Stimulated activated CD4-positive, alpha-beta T cell treated with anti-CD3 and anti-CD28 coated beads, Interleukin-15, amount 100 ng/mL, for 1 hour (primary cell): ENCODE measurements at regions not wholly inside any gene's neighbourhood (a gene's known extent, or its start where the extent isn't known, plus 50 kb on each side); places are given as distances from the start of the nearest gene placed in this dataset.
"Not testable (repeated sequence)": the region's sequence is repeated elsewhere in the genome, so short reads cannot be mapped to it uniquely, and the experiment has no call there.

Experiments used
- DNase-seq, 2 donors: peaks; one replicate each; pipeline ENCODE4 v3.0.0-alpha.2; 2020; ENCODE audit warnings: low read depth in 1 of 2, low spot score in 1 of 2

DNA sequence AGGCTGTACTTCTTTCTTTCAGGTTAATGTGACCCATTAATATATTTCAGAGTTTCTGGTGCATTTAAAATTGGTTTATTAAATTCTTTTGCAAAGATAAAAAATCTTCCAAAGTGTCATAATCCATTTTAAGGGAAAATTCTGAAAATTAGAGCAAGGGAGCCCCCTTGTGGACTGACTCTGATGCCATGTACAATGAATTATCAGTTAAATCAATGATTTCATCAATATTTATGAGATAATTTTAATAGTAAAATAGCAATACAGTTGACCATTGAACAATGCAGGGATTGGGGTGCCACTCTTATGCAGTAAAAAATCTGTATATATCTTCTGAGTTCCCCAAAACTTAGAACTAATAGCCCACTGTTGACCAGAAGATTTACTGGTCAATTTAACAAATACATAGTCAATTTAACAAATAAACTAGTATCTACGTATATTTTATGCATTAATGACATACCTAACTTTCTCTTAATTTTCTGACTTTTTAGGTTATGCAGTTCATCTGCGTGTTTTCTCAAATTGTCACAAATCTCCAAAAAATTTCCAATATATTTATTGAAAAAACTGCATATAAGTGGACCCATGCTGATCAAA is 479.1 kb upstream of the MIR17HG start:
- no peak for DNase-seq

DNA sequence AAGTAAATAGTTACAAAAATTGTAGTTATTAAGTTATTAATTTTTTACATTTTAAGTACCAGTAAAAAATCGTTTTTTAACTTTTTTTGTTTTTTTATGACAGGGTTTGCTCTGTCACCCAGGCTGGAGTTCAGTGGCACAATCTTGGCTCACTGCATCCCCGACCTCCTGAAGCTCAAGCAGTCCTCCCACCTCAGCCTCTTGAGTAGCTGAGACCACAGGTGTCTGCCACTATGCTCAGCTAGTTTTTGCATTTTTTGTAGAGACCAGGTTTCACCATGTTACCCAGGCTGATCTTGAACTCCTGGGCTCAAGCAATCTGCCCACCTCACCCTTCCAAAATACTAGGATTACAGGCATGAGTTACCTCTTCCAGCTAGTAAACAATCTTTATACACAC is 477.9 kb upstream of the MIR17HG start:
- DNase-seq, result no peak

DNA sequence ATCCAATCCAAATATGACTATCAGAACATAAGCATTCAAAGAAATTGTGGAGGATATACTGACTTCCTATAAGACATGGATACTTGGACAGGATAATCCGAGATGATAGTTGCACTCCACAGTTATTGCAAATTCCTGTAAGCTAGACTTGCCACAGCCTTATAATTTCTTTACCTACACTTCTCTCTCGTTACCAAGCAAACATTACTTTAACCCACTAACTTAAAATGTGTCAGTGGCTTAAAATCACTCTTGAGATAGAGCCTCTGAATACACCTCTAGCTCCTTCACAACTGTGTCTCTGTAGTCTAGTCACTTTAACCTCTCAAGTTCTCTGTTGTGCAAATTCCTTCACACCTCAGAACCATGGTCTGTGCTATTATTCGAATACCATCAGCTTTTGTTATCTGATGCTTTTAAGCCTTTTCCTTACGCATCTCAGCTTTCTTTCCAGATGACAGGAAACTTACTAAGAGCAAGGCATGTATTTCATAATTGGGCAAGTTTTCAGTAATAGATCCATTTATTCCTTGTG is 474.9 kb upstream of the MIR17HG start:
- no peak for DNase-seq

DNA sequence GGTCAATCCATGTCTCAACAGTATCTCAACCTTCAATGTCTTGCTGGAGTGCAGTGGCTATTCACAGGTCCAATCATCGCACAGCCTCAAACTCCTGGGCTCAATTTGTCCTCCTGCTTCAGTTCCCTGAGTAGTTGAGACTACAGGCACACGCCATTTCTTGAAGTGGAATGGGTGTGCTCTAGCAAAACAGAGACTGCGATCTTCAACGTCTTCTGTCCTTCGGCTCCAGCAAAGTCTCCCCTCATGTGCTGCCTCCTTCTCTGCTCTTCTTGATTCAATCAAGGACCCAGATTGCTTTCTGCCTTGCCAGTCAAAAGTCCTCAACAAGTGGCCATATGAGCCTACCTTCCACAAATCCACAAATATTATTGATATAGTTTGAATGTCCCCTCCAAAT is 466.7 kb upstream of the MIR17HG start:
- no peak for DNase-seq

DNA sequence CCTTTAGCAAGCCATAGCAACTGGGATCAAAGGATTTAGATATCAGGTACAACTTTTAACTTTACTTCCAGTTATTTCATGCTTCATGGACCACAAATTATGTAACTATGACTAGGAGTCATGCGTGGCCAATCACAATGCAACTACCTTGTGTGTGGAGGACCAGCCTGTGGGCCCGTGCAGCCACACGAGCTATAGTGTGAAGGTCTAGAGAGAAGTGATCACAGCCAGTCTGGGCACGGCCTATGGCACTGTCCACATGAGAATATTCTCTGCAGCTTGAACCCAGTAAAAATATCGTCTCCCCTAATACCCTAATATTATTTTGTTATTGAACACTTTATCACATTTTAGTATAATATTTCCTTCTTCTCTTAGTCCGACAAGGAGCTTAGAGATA is 464.9 kb upstream of the MIR17HG start:
- DNase-seq, result no peak

DNA sequence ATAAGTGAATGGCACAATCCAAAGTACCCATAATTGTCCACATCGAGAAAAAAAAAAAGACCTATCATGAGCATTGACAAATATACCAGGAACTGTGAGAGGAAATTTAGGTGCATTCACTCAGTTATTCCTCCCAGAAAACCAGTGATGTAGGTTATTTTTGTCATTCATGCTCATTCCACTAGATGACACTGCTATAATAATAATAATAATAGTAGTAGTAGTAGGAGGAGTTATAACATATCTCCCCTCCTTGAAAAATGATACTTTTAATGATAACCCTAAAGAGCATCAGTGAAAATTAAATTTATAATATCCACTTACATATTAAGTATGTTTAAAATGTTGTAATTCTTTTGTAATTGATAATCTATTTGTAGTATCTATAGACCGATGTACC is 463.9 kb upstream of the MIR17HG start:
- DNase-seq, result no peak

DNA sequence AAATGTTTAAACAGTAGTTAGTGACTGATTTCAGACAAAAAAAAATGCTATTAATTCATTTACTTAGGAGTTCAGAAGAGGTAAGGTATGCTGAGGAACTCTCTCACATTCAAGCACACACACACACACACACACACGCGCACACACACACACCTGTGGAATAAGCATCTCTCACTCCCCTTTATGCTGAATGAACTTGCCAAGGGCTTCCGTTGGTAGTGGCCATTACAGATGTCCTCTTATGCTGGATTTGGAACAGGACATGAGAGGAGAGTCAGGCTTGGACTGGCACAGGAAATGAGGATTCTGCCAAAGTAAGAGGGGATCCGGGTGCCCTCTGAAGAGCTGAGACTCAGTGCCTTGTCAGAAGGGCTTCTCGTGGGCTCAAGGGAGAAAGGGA is 463.4 kb upstream of the MIR17HG start:
- DNase-seq, result no peak

DNA sequence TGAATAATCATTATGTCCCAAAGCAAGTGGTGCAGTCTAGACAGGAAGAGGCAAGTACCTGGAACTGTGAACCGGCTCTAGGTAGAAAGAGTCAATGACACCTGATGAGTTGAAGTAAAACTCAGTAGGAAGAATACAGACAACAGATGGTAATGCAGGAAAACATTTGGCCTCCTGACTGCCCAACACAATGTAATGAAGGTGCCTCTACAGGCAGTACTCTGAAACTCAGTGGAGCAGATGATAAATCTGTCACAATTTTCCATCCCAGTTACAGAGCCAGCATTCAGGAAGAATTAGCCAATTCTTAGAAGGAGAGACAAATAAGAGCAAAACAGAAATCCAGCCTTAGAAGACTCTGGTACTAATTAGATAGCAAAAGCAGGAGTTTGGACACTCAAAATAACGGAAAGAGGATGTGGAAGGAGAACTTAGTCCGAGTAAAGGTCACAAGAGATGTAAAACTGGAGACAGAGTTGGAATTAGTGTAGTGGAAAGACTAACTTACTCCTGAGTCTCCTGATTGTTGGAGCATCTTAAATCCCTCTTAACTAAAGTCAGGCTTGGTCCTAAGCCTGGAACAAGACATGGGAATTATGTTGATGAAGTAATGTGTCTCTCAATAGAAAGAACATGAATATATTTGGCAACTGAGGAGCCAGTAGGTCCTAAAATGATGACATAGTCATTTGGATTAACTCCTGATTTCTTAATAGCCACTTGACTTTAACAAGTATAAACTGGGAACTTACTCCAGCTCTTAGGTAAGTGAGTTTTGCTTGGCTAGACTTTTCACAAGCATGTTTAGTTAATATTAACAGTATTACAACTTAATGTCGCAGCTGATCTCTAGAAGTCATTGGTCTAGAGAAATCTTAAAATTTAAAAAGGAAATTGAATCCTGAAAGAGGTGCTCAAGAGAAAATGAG is 457.3 kb upstream of the MIR17HG start:
- DNase-seq, result no peak

DNA sequence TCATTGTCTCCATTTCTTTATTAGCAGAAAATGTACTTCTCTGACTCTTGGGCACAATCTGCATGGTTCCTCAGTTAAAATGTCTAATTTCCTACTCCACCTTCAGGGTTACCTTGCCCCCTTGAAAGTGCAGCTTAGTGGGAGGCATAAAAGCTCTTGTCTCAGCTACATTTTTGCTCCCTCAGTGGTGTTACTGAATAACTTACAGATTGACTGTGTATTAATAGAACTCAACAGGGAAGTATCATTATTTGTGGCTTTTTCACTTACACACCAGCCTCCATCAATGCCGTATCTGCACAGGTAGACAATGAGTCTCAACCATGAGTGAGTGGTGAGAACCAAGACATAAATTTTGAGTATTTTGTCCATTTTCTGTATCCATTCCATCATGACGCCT is 456.2 kb upstream of the MIR17HG start:
- DNase-seq, result no peak

DNA sequence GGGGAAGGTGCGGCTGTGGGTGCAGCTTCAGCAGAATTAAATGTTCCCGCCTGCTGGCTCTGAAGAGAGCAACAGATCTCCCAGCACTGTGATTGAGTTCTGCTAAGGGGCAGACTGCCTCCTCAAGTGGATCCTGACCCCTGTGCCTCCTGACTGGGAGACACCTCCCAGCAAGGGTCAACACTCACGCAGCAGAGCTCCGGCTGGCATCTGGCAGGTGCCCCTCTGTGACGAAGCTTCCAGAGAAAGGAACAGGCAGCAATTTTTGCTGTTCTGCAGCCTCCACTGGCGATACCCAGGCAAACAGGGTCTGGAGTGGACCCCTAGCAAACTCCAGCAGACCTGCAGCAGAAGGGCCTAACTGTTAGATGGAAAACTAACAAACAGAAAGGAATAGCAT is 454.3 kb upstream of the MIR17HG start:
- not testable (repeated sequence) for DNase-seq

DNA sequence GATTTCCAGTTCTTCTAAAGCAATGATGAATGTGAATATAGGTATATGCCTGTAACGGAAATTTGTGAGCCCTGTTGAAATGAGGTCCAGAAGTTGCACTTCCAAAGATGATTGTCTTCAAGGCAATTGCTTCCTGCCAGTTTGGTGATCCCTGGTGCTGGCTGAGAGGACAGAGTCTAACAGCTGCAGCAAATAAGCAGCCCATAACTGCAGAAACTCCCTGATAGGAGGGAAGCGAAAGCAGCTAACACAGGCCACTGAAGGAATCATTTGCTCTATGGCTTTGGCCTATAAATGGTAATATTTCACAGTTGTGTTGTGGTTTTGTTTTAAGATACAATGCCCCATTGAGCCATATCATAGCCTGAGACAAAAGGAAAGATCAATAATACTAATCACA is 451.5 kb upstream of the MIR17HG start:
- DNase-seq, result no peak

DNA sequence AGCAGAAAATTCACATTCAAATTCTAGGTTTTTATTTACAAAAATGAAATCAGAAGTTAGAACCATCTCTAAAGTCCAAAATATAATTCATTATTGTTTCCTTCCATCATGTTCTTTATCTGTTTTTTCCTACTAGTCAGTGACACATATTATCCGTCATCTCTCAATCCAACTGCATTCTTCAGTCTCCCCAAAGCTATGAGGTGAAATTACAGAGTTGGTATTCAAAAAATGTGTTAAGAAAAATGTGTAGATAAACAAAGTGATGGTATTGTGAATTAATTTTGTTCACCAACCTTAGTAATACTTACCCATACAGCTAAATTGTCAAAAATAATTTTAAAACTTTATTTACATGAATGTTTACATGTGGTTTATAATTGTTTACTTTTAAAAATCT is 448.7 kb upstream of the MIR17HG start:
- no peak for DNase-seq

DNA sequence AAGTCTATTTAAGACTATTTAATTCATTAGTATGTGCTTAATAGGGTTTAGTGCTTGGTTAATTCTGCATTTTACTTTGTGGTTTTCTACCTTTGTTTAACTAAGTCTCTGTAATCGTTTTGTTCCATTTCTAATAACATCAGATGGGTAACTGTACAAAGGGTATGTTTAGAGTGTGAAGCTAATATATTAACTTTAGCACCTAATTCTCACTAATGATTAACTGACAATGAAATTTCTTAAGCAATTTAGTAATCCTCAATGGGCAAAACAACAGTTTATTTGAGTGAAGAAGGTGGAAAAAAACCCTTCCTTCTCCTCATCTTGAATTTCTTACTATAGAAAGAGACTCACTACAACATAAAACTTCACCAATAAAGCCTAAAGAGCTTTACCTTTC is 448.1 kb upstream of the MIR17HG start:
- no peak for DNase-seq

DNA sequence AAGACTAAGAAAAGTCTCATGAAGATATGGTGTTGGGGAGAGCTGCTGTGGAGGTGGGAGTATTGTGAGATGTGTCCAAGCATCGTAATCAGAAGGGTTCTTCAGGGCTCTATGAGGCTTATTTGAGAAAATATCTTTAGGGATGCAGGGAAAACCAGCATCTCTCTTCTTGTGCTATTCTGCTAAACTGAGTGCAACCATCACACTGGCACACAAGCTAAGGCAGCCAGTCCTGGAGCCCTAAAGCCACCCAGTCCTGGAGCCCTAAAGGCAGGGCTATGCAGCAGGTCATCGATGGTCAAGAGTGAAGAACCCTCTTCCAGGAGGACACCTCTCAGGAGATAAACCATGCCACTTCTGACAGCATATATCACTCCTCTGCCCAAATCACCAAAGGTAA is 445.2 kb upstream of the MIR17HG start:
- DNase-seq, result no peak

DNA sequence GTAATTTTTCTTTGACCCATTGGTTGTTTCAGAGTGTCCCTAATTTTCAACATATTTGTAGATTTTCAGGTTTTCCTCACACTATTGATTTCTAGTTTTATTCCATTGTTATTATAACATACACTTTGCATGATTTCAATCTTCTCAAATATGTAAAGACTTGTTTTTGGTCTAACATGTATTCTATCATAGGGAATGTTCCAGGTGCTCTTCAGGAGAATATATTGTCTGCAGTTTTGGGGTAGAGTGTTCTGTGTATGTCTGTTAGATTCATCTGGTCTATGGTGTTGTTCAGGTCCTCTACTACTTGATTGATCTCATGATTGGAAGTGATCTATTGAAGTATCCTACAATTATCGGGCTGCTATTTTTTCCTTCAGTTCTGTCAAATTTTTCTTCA is 440.9 kb upstream of the MIR17HG start:
- no peak for DNase-seq

DNA sequence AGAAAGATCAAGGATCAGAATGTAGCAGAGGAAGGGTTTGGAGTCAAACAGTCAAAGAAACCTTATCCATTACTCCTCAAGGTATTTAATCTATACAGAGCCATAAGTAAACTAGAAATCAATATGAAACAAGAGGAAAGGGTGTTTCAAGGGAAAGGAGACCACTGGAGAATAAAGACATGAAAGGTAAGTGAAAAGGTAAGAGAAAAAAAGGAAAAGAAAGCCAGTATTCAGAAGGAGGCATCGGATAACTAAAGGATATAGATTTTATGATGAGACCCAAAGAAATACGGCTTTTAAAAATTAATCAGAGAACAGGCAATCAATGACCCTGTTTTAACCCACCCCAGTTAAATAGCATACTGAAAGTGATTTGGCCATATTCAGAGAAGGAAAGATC is 438.7 kb upstream of the MIR17HG start:
- DNase-seq, result no peak

DNA sequence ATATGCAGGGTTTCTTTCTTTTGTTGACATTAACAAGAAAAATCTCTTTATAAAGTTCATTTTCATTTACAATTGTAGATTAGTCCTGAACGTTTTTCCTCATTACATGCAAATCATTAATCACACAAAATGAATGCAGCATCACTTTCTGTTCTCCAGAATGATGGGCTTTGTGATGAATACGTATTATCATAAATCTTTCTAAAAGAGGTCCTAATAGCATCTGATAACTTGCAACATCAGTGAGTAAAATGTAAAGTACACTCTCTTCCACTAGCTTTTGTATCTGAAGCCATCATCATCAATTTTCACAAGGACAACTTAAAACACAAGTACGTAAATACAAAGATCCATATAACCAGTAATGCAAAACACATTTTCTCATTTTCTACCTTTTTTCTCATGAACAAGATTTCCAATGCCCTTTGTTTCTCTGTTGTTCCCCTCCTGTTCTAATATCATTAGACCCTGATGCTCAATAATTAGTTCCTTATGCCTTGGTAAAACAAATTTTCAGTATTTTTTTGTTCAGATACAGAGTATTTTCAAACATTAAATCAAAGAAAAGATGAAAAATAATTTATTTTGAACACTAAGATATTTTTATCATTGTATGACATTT is 437.4 kb upstream of the MIR17HG start:
- DNase-seq, result no peak

DNA sequence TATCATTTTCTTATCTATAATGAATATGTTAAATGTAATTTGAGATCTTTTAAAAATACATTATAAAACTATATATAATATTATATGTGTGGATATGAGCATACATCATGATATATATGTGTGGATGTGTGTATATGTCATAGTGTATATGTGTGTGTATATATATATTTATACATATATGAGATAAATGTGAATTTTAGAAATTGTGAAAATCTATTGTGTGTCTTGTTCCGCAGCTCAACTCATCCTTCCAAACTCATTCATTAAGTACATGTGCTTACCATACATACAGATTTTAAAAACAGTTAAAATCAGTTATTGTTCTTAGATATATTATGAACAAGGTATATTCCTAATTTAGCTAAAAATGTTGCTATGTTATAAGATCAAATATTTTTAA is 435.2 kb upstream of the MIR17HG start:
- DNase-seq, result no peak

DNA sequence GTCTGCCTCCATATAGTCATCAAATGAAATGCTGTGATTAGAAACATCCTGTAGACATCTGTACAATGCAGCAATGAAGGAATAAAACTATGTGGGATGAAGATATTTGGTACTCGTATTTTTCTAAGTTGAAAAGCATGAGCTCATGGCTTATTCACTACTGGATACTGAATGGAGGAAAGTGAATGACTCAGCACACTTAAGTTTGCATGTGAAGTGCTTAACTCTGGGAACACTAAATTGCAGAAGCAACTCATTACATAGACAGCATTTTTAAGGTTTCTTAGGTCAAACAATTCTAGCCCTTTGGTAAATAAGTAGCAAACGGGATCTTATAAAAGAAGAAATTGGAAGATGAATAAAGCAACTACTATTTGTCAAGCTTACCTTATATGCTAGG is 429.0 kb upstream of the MIR17HG start:
- no peak for DNase-seq

DNA sequence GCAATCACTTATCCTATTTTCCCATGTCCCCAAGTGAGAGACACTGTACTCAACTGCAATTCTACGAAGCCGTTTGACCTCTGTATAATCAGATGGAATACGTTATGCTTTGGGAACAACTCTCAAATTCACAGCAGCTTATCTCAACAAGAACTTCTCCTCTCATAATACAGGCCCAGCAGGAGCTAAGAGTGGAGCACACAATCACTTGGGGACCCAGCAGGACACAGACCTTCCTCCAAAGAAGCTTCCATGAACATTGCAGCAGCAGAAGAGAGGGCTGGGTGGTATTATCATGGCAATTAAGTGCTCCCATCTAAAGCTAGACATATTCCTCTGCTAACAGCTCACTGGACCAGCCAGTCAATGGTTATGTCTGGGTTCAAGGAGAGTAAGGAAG is 428.3 kb upstream of the MIR17HG start:
- no peak for DNase-seq

DNA sequence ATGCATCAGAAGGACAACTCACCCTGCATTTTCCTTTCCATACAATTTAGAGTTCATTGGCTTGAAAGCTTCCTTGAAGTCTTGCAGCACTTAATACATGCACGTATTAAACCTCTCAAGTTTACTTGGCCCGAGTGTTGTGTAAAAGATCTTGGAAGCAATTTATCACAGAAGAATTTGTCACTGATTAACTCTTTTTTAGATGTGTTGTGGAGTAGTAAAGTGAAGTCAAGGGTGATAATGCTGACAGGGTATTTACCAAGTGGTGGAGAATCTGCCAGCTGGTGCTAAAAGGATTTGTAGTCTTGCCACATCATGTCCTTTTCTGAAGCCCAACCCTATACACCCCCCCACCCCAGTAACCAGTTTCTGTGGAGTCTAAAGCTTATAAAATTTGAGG is 421.0 kb upstream of the MIR17HG start:
- no peak for DNase-seq

DNA sequence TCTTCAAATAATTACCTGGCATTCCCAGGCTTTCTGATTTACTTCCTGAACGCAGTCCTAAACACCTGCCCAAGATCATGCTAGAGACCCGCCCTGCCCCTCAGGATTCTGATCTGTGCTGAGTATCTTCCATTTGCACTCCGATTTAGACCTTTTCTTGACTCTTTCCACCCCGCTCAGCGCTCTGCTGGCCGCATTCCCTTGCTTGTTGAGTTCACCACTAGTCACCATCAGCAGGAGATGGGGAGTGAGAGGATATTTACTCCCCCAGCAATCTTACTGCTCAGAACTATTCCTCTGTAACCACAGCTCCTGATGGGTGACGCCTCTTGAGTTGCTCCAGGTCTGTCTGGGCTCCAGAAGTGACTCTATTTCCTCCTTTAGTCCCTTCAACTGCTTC is 419.4 kb upstream of the MIR17HG start:
- no peak for DNase-seq
